ENCODE measurements at regions not wholly inside any gene's neighbourhood (a gene's known extent, or its start where the extent isn't known, plus 50 kb on each side); places are given as distances from the start of the nearest gene placed in this dataset.

GRCh38 chr3:102105193-102105592 is 255.9 kb downstream of the NFKBIZ start:
- no peaks in the 10 kb centered on the region for H3K9me3 ChIP-seq (replicated peaks in 1 of 2; ENCODE audit: control insufficient read depth in 2 of 2, insufficient read depth in 1 of 2, low read depth in 1 of 2, low read length in 2 of 2)
- no peak overlapping the region for H4K91ac ChIP-seq (ENCODE audit: low read depth, low read length, poor library complexity)
- H2BK120ac ChIP-seq (ENCODE audit: low read depth, low read length), result no peak overlapping the region
- no peak for DNase-seq (ENCODE audit: low spot score)
- no peak overlapping the region for H2AK5ac ChIP-seq (ENCODE audit: low read depth, low read length)
- H3K36me3 ChIP-seq (replicated peaks in 1 of 2; ENCODE audit: control insufficient read depth in 2 of 2, insufficient read depth in 2 of 2, low read length in 2 of 2), result no peaks in the 10 kb centered on the region
- H3K27ac ChIP-seq (replicated peaks; ENCODE audit: low read length), result no peak overlapping the region
- H4K8ac ChIP-seq (ENCODE audit: low read depth, low read length), result peak overlapping the region; percentile 17
- H3K4me3 ChIP-seq (ENCODE audit: low read length in 2 of 2), result no peak overlapping the region
- no peak overlapping the region for H3K4ac ChIP-seq (ENCODE audit: low read length)
- H3K4me1 ChIP-seq (ENCODE audit: control insufficient read depth in 2 of 2, insufficient read depth in 1 of 2, low read depth in 1 of 2, low read length in 2 of 2), result no peaks in the 10 kb centered on the region
- WGBS, 2 donors (ENCODE audit: extremely low coverage in 2 of 2, insufficient read length in 2 of 2, insufficient replicate concordance in 1 of 2), result no CpG with 5 or more reads among the region's 5 CpGs
- H3K4me2 ChIP-seq (ENCODE audit: insufficient read depth, low read length, poor library complexity, severe bottlenecking), result no peak overlapping the region
- H2BK5ac ChIP-seq (ENCODE audit: low read length), result no peak overlapping the region
- H3K79me1 ChIP-seq (ENCODE audit: low read depth, low read length), result no peaks in the 10 kb centered on the region
- H3K23ac ChIP-seq (ENCODE audit: low read depth, low read length, poor library complexity), result no peak overlapping the region
- H3K9ac ChIP-seq (ENCODE audit: low read depth, low read length, poor library complexity), result no peak overlapping the region
- H2BK15ac ChIP-seq (ENCODE audit: low read length), result no peak overlapping the region
- H3K27me3 ChIP-seq (ENCODE audit: control insufficient read depth in 3 of 3, insufficient read depth in 3 of 3, low read depth in 1 of 3, low read length in 3 of 3), result peaks cover 0 to 2% (median 0%) of the 10 kb centered on the region in 3 experiments
- no peak overlapping the region for H2BK12ac ChIP-seq (ENCODE audit: low read length)
- no peak overlapping the region for H3K18ac ChIP-seq (ENCODE audit: low read length)
- no peak overlapping the region for H2AFZ ChIP-seq (ENCODE audit: low read length)
- no peak overlapping the region for H3K14ac ChIP-seq (ENCODE audit: low read length)

- H3K79me1 ChIP-seq (ENCODE audit: low read depth, low read length), result no peaks in the 10 kb centered on the region
- WGBS, 2 donors (ENCODE audit: extremely low coverage in 2 of 2, insufficient read length in 2 of 2, insufficient replicate concordance in 1 of 2), result no CpG with 5 or more reads among the region's 9 CpGs
- no peak overlapping the region for H4K91ac ChIP-seq (ENCODE audit: low read depth, low read length, poor library complexity)
Measured at GRCh38 chr3:102106416-102107097, 257.2 kb downstream of the NFKBIZ start.

GRCh38 chr3:102112704-102113230 is 263.5 kb downstream of the NFKBIZ start:
- H3K79me1 ChIP-seq (ENCODE audit: low read depth, low read length), result no peaks in the 10 kb centered on the region
- no peak overlapping the region for H2BK15ac ChIP-seq (ENCODE audit: low read length)
- H3K27ac ChIP-seq (replicated peaks; ENCODE audit: low read length), result no peak overlapping the region
- no peak overlapping the region for H3K4me2 ChIP-seq (ENCODE audit: insufficient read depth, low read length, poor library complexity, severe bottlenecking)
- H3K23ac ChIP-seq (ENCODE audit: low read depth, low read length, poor library complexity), result no peak overlapping the region
- no peaks in the 10 kb centered on the region for H3K9me3 ChIP-seq (replicated peaks in 1 of 2; ENCODE audit: control insufficient read depth in 2 of 2, insufficient read depth in 1 of 2, low read depth in 1 of 2, low read length in 2 of 2)
- no peak overlapping the region for H3K4ac ChIP-seq (ENCODE audit: low read length)
- H3K27me3 ChIP-seq (ENCODE audit: control insufficient read depth in 3 of 3, insufficient read depth in 3 of 3, low read depth in 1 of 3, low read length in 3 of 3), result no peaks in the 10 kb centered on the region
- H3K18ac ChIP-seq (ENCODE audit: low read length), result no peak overlapping the region
- no peaks in the 10 kb centered on the region for H3K4me1 ChIP-seq (ENCODE audit: control insufficient read depth in 2 of 2, insufficient read depth in 1 of 2, low read depth in 1 of 2, low read length in 2 of 2)
- no peak overlapping the region for H4K91ac ChIP-seq (ENCODE audit: low read depth, low read length, poor library complexity)
- no peak overlapping the region for H3K14ac ChIP-seq (ENCODE audit: low read length)
- no peak overlapping the region for H2AFZ ChIP-seq (ENCODE audit: low read length)
- no peak overlapping the region for H2BK5ac ChIP-seq (ENCODE audit: low read length)
- no peak overlapping the region for H2AK5ac ChIP-seq (ENCODE audit: low read depth, low read length)
- DNase-seq (ENCODE audit: low spot score), result no peak
- no peaks in the 10 kb centered on the region for H3K36me3 ChIP-seq (replicated peaks in 1 of 2; ENCODE audit: control insufficient read depth in 2 of 2, insufficient read depth in 2 of 2, low read length in 2 of 2)
- H2BK12ac ChIP-seq (ENCODE audit: low read length), result no peak overlapping the region
- H2BK120ac ChIP-seq (ENCODE audit: low read depth, low read length), result no peak overlapping the region
- no peak overlapping the region for H3K9ac ChIP-seq (ENCODE audit: low read depth, low read length, poor library complexity)
- H4K8ac ChIP-seq (ENCODE audit: low read depth, low read length), result no peak overlapping the region
- no peak overlapping the region for H3K4me3 ChIP-seq (ENCODE audit: low read length in 2 of 2)

More at GRCh38 chr3:102106416-102107097, 257.2 kb downstream of the NFKBIZ start:
- Histone ChIP-seq H3K4me1 (ENCODE audit: control insufficient read depth in 2 of 2, insufficient read depth in 1 of 2, low read depth in 1 of 2, low read length in 2 of 2) (no peaks in the 10 kb centered on the region), H3K18ac (ENCODE audit: low read length) (no peak overlapping the region), H3K9me3 (replicated peaks in 1 of 2; ENCODE audit: control insufficient read depth in 2 of 2, insufficient read depth in 1 of 2, low read depth in 1 of 2, low read length in 2 of 2) (no peaks in the 10 kb centered on the region), H3K27me3 (ENCODE audit: control insufficient read depth in 3 of 3, insufficient read depth in 3 of 3, low read depth in 1 of 3, low read length in 3 of 3) (peaks cover 0 to 2% (median 0%) of the 10 kb centered on the region in 3 experiments), H2BK15ac (ENCODE audit: low read length) (no peak overlapping the region), H3K27ac (replicated peaks; ENCODE audit: low read length) (no peak overlapping the region), H2BK5ac (ENCODE audit: low read length) (no peak overlapping the region), H2BK120ac (ENCODE audit: low read depth, low read length) (no peak overlapping the region), H2AK5ac (ENCODE audit: low read depth, low read length) (no peak overlapping the region), H2AFZ (ENCODE audit: low read length) (no peak overlapping the region), H4K8ac (ENCODE audit: low read depth, low read length) (no peak overlapping the region), H2BK12ac (ENCODE audit: low read length) (no peak overlapping the region), H3K4me2 (ENCODE audit: insufficient read depth, low read length, poor library complexity, severe bottlenecking) (no peak overlapping the region), H3K4me3 (ENCODE audit: low read length in 2 of 2) (no peak overlapping the region), H3K4ac (ENCODE audit: low read length) (no peak overlapping the region), H3K36me3 (replicated peaks in 1 of 2; ENCODE audit: control insufficient read depth in 2 of 2, insufficient read depth in 2 of 2, low read length in 2 of 2) (no peaks in the 10 kb centered on the region), H3K9ac (ENCODE audit: low read depth, low read length, poor library complexity) (no peak overlapping the region), H3K14ac (ENCODE audit: low read length) (no peak overlapping the region), H3K23ac (ENCODE audit: low read depth, low read length, poor library complexity) (no peak overlapping the region)
- no peak for DNase-seq (ENCODE audit: low spot score)

- Histone ChIP-seq H2BK12ac (ENCODE audit: low read length) (no peak overlapping the region), H2BK5ac (ENCODE audit: low read length) (no peak overlapping the region), H2BK15ac (ENCODE audit: low read length) (no peak overlapping the region), H3K4me1 (ENCODE audit: control insufficient read depth in 2 of 2, insufficient read depth in 1 of 2, low read depth in 1 of 2, low read length in 2 of 2) (no peaks in the 10 kb centered on the region), H3K14ac (ENCODE audit: low read length) (no peak overlapping the region), H2AFZ (ENCODE audit: low read length) (no peak overlapping the region), H3K4ac (ENCODE audit: low read length) (no peak overlapping the region), H3K9ac (ENCODE audit: low read depth, low read length, poor library complexity) (no peak overlapping the region), H3K79me1 (ENCODE audit: low read depth, low read length) (no peaks in the 10 kb centered on the region), H3K18ac (ENCODE audit: low read length) (no peak overlapping the region), H4K91ac (ENCODE audit: low read depth, low read length, poor library complexity) (no peak overlapping the region), H3K27me3 (ENCODE audit: control insufficient read depth in 3 of 3, insufficient read depth in 3 of 3, low read depth in 1 of 3, low read length in 3 of 3) (no peaks in the 10 kb centered on the region), H3K23ac (ENCODE audit: low read depth, low read length, poor library complexity) (no peak overlapping the region), H3K4me3 (ENCODE audit: low read length in 2 of 2) (no peak overlapping the region), H2BK120ac (ENCODE audit: low read depth, low read length) (no peak overlapping the region), H3K27ac (replicated peaks; ENCODE audit: low read length) (no peak overlapping the region), H3K4me2 (ENCODE audit: insufficient read depth, low read length, poor library complexity, severe bottlenecking) (no peak overlapping the region), H2AK5ac (ENCODE audit: low read depth, low read length) (no peak overlapping the region), H3K9me3 (replicated peaks in 1 of 2; ENCODE audit: control insufficient read depth in 2 of 2, insufficient read depth in 1 of 2, low read depth in 1 of 2, low read length in 2 of 2) (no peaks in the 10 kb centered on the region), H4K8ac (ENCODE audit: low read depth, low read length) (no peak overlapping the region), H3K36me3 (replicated peaks in 1 of 2; ENCODE audit: control insufficient read depth in 2 of 2, insufficient read depth in 2 of 2, low read length in 2 of 2) (no peaks in the 10 kb centered on the region)
- DNase-seq (ENCODE audit: low spot score), result no peak
- WGBS, 2 donors (ENCODE audit: extremely low coverage in 2 of 2, insufficient read length in 2 of 2, insufficient replicate concordance in 1 of 2), result no CpG with 5 or more reads among the region's 11 CpGs
Measured at GRCh38 chr3:102113421-102114041, 264.2 kb downstream of the NFKBIZ start.
